WTC11 (cell line): ENCODE measurements at regions not wholly inside any gene's neighbourhood (a gene's known extent, or its start where the extent isn't known, plus 50 kb on each side); places are given as distances from the start of the nearest gene placed in this dataset.

Experiments
- ATAC-seq: fragments of 200-7000 bp; cut with Tn5 transposase; 2 replicates; pipeline ENCODE4 v1.10.0; 2021; ENCODE audit warnings: mild to moderate bottlenecking, moderate library complexity
- CTCF ChIA-PET: fragments of 300-600 bp; sonication (Branson Sonifier 250); formaldehyde crosslinking; loops from one replicate; lab custom pipeline; 2021; ENCODE audit warnings: antibody characterized with exemption; lab: Charles Lee
- POLR2A ChIA-PET: fragments of 350-600 bp; sonication (Branson Sonifier 250); formaldehyde crosslinking; loops from one replicate; lab custom pipeline; 2021; ENCODE audit warnings: antibody characterized with exemption; lab: Charles Lee
- DNase-seq: peaks from one replicate; pipeline ENCODE4 v3.0.0; 2021; ENCODE audit warnings: low spot score
- H3K27ac Mint-ChIP-seq: 2 replicates; pipeline ENCODE4 v1.8.0; 2021; ENCODE audit warnings: mixed read lengths
- H3K27me3 Mint-ChIP-seq: 2 replicates; pipeline ENCODE4 v1.8.0; 2021; ENCODE audit warnings: low read depth, mild to moderate bottlenecking, moderate library complexity, mixed read lengths
- H3K36me3 Mint-ChIP-seq: 2 replicates; pipeline ENCODE4 v1.8.0; 2021; ENCODE audit warnings: mixed read lengths
- H3K4me1 Mint-ChIP-seq: 2 replicates; pipeline ENCODE4 v1.8.0; 2022; ENCODE audit warnings: mixed read lengths
- H3K4me3 Mint-ChIP-seq: 2 replicates; pipeline ENCODE4 v1.8.0; 2021; ENCODE audit warnings: mild to moderate bottlenecking, moderate library complexity, mixed read lengths
- H3K9me3 Mint-ChIP-seq: 2 replicates; pipeline ENCODE4 v1.8.0; 2021; ENCODE audit warnings: mixed read lengths
- AR ChIP-seq: fragments of 250-450 bp; sonication (Bioruptor Pico); IDR thresholded peaks from 2 replicates; pipeline ENCODE4 v1.9.0; 2021; ENCODE audit warnings: mild to moderate bottlenecking
- ATF1 ChIP-seq: sonication (generic); formaldehyde crosslinking; IDR thresholded peaks from 2 replicates; pipeline ENCODE4 v1.8.1; 2023; ENCODE audit warnings: mild to moderate bottlenecking, moderate library complexity, missing genetic modification reagents
- ATF2 ChIP-seq: sonication (generic); formaldehyde crosslinking; IDR thresholded peaks from 2 replicates; pipeline ENCODE4 v1.8.1; 2022; ENCODE audit warnings: low read depth, missing genetic modification reagents, borderline replicate concordance
- CBFB ChIP-seq: sonication (generic); formaldehyde crosslinking; IDR thresholded peaks from 2 replicates; pipeline ENCODE4 v1.8.1; 2022; ENCODE audit warnings: mild to moderate bottlenecking, low read depth, missing genetic modification reagents
- E2F4 ChIP-seq: sonication (generic); formaldehyde crosslinking; IDR thresholded peaks from 2 replicates; pipeline ENCODE4 v1.8.1; 2022; ENCODE audit warnings: low read depth, mild to moderate bottlenecking, moderate library complexity, missing genetic modification reagents, borderline replicate concordance
- EMX1 ChIP-seq: fragments of 250-450 bp; sonication (Bioruptor Pico); IDR thresholded peaks from 2 replicates; pipeline ENCODE4 v1.8.0; 2021; ENCODE audit warnings: mild to moderate bottlenecking
- GTF2I ChIP-seq: fragments of 250-450 bp; sonication (Bioruptor Pico); conservative IDR thresholded peaks from 2 replicates; pipeline ENCODE4 v1.4.0; 2021; ENCODE audit warnings: mild to moderate bottlenecking
- HMGXB4 ChIP-seq: sonication (generic); formaldehyde crosslinking; IDR thresholded peaks from 2 replicates; pipeline ENCODE4 v1.8.1; 2023; ENCODE audit warnings: mild to moderate bottlenecking, moderate library complexity, missing genetic modification reagents
- MLX ChIP-seq: sonication (generic); formaldehyde crosslinking; IDR thresholded peaks from 2 replicates; pipeline ENCODE4 v1.8.1; 2023; ENCODE audit warnings: mild to moderate bottlenecking, missing genetic modification reagents, moderate library complexity
- MXD4 ChIP-seq: fragments of 250-450 bp; sonication (Bioruptor Pico); IDR thresholded peaks from 2 replicates; pipeline ENCODE4 v1.8.0; 2021; ENCODE audit warnings: mild to moderate bottlenecking, moderate library complexity, borderline replicate concordance
- MYBL2 ChIP-seq: sonication (generic); formaldehyde crosslinking; IDR thresholded peaks from 2 replicates; pipeline ENCODE4 v1.8.1; 2023; ENCODE audit warnings: mild to moderate bottlenecking, moderate library complexity, missing genetic modification reagents
- NR1H2 ChIP-seq: sonication (generic); formaldehyde crosslinking; IDR thresholded peaks from 2 replicates; pipeline ENCODE4 v1.9.0; 2021; ENCODE audit warnings: mild to moderate bottlenecking, moderate library complexity, missing genetic modification reagents
- NR2C2 ChIP-seq: sonication (generic); formaldehyde crosslinking; IDR thresholded peaks from 2 replicates; pipeline ENCODE4 v1.8.0; 2022; ENCODE audit warnings: mild to moderate bottlenecking, missing genetic modification reagents
- NR3C1 ChIP-seq: sonication (generic); formaldehyde crosslinking; conservative IDR thresholded peaks from 2 replicates; pipeline ENCODE4 v1.8.1; 2023; ENCODE audit warnings: low read depth, mild to moderate bottlenecking, missing genetic modification reagents
- OVOL2 ChIP-seq: fragments of 250-450 bp; sonication (Bioruptor Pico); IDR thresholded peaks from 2 replicates; pipeline ENCODE4 v1.9.0; 2021; ENCODE audit warnings: mild to moderate bottlenecking, borderline replicate concordance
- PRRX2 ChIP-seq: fragments of 250-450 bp; sonication (Bioruptor Pico); IDR thresholded peaks from 2 replicates; pipeline ENCODE4 v1.8.0; 2021; ENCODE audit warnings: mild to moderate bottlenecking
- SP1 ChIP-seq: sonication (generic); formaldehyde crosslinking; conservative IDR thresholded peaks from 2 replicates; pipeline ENCODE4 v1.8.1; 2022; ENCODE audit warnings: missing genetic modification reagents
- ZBTB43 ChIP-seq: sonication (generic); formaldehyde crosslinking; IDR thresholded peaks from 2 replicates; pipeline ENCODE4 v1.8.1; 2023; ENCODE audit warnings: mild to moderate bottlenecking, missing genetic modification reagents
- ZNF121 ChIP-seq: sonication (generic); formaldehyde crosslinking; IDR thresholded peaks from 2 replicates; pipeline ENCODE4 v1.8.0; 2023; ENCODE audit warnings: missing genetic modification reagents
- ZNF138 ChIP-seq: sonication (generic); formaldehyde crosslinking; conservative IDR thresholded peaks from 2 replicates; pipeline ENCODE4 v1.8.1; 2022; ENCODE audit warnings: mild to moderate bottlenecking, moderate library complexity, missing genetic modification reagents
- ZNF396 ChIP-seq: fragments of 250-450 bp; sonication (Bioruptor Pico); IDR thresholded peaks from 2 replicates; pipeline ENCODE4 v1.8.0; 2021; ENCODE audit warnings: mild to moderate bottlenecking, moderate library complexity, borderline replicate concordance
- ZNF671 ChIP-seq: fragments of 250-450 bp; sonication (Bioruptor Pico); IDR thresholded peaks from 2 replicates; pipeline ENCODE4 v1.8.0; 2021; ENCODE audit warnings: mild to moderate bottlenecking

GRCh38 chr7:69190763-69191162 lies 407.5 kb upstream of the AUTS2 start:
- ChIA-PET POLR2A (no interaction called here), CTCF (no interaction called here)
- ATAC-seq (no peak), DNase-seq (no peak)
- Mint-ChIP-seq H3K27me3 (peaks cover 2% of the 10 kb centered on the region), H3K4me3 (no peak overlapping the region), H3K9me3 (peaks cover 15% of the 10 kb centered on the region), H3K27ac (no peak overlapping the region), H3K36me3 (no peaks in the 10 kb centered on the region; the same call in 1 of the 2 replicates), H3K4me1 (no peaks in the 10 kb centered on the region)
- TF ChIP-seq NR3C1, result no peak
- no peak for TF ChIP-seq ATF1 (CRISPR knock-in tag)
- no peak for TF ChIP-seq E2F4 (CRISPR knock-in tag)
- TF ChIP-seq MLX (CRISPR knock-in tag), result no peak
- no peak for TF ChIP-seq EMX1 (CRISPR knock-in tag)
- no peak for TF ChIP-seq NR2C2 (CRISPR knock-in tag)
- TF ChIP-seq NR1H2 (CRISPR knock-in tag), result no peak
- TF ChIP-seq OVOL2 (CRISPR knock-in tag), result no peak
- TF ChIP-seq AR (CRISPR knock-in tag), result no peak

GRCh38 chr7:69192134-69192533 lies 406.1 kb upstream of the AUTS2 start:
- DNase-seq (no peak), ATAC-seq (no peak)
- Mint-ChIP-seq H3K27ac (no peak overlapping the region), H3K4me1 (no peaks in the 10 kb centered on the region), H3K27me3 (no peaks in the 10 kb centered on the region; the same call in 1 of the 2 replicates), H3K36me3 (no peaks in the 10 kb centered on the region), H3K9me3 (peaks cover 24% of the 10 kb centered on the region), H3K4me3 (no peak overlapping the region)
- TF ChIP-seq SP1 (CRISPR knock-in tag) (no peak), HMGXB4 (CRISPR knock-in tag) (no peak), ZNF138 (CRISPR knock-in tag) (no peak), ZNF121 (CRISPR knock-in tag) (no peak), PRRX2 (no peak), MYBL2 (CRISPR knock-in tag) (no peak), ZBTB43 (CRISPR knock-in tag) (no peak), ATF2 (CRISPR knock-in tag) (no peak), CBFB (CRISPR knock-in tag) (no peak), GTF2I (CRISPR knock-in tag) (no peak), ZNF396 (CRISPR knock-in tag) (no peak), ZNF671 (no peak), MXD4 (no peak)
- ChIA-PET POLR2A (no interaction called here), CTCF (no interaction called here)
